NCI-H1105 treated with DMSO at 0.1 percent for 48 hours (cell line): ENCODE measurements at regions not wholly inside any gene's neighbourhood (a gene's known extent, or its start where the extent isn't known, plus 50 kb on each side); places are given as distances from the start of the nearest gene placed in this dataset.
"Not testable (repeated sequence)": the region's sequence is repeated elsewhere in the genome, so short reads cannot be mapped to it uniquely, and the experiment has no call there.

ENCODE experiments used
- DNase-seq: peaks from one replicate; lab custom pipeline; 2025; lab: John Stamatoyannopoulos, UW

DNA sequence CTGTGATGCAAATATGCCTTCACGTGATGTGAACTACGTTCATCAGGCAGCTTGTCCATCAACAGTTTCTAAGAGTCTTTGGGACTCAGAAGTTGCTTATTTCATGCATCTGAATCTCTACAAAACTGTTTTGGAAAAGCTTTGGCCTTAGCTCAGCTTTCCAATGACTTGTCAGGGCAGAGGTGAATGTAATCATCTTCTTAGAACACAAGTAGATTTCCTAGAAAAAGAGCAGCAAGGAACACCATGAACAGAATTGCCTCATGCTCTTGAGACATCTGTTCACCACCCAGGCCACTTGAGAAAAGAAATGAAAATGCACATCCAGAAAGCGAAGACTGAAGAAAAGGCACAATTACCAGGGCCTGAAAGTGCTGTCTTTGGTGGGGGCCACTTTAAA is 105.8 kb upstream of the PDHA1 start:
- DNase-seq, result no peak

DNA sequence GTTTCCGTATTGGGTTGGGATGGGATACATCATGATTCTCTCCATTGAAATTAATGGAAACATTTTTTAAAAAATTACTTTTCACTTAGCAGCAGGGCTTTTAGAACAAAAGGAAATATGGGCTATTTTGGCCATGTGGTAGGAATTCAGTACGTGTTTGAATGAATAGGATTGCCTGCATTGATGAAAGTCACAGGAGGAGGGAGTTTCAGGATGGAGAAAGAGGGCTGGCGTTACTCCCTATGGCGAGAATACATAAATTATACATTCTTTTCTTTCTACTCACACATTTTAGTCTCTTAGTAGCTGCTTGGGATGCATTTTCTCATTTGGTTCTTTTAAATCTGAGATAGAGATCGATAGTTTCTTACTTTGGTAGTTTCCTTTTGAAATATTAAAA is 100.3 kb upstream of the PDHA1 start:
- no peak for DNase-seq

DNA sequence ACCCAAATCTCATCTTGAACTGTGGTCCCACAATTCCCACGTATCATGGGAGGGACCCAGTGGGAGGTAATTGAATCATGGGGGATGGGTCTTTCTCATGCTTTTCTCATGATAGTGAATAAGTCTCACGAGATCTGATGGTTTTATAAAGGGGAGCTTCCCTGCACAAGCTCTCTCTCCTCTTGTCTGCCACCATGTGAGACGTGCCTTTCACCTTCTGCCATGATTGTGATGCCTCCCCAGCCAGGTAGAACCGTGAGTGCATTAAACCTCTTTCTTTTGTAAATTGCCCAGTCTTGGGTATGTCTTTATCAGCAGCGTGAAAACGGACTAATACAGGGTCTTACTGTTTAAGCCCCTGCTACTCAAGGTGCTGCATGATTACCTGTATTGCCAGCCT is 98.8 kb upstream of the PDHA1 start:
- DNase-seq, result not testable (repeated sequence)

DNA sequence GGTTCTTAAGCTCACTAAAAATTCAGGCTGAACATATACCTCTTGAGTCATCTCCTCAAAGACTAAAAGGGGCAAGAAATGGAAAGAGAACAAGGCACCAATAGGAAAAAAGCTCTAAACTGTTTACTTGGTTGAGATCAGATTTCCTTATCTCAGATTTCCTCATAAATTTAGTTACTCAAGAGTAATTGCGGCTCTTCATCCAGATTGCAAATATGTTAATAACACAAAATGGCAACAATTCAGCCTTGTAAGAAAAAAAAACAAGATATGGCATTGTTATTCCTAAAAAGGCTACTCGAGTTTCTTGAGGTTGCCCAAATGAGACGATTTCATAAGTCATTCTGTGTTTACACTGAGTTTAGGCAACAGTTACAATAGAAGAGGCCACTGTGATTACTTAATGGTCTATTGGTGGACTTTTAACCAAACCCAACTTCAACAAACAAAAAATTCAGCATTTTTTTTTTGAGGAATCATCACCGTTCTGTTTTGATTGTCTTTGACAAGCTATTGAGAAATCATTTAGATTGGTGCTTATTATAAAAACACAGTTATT is 97.9 kb upstream of the PDHA1 start:
- peak; percentile 18 for DNase-seq

DNA sequence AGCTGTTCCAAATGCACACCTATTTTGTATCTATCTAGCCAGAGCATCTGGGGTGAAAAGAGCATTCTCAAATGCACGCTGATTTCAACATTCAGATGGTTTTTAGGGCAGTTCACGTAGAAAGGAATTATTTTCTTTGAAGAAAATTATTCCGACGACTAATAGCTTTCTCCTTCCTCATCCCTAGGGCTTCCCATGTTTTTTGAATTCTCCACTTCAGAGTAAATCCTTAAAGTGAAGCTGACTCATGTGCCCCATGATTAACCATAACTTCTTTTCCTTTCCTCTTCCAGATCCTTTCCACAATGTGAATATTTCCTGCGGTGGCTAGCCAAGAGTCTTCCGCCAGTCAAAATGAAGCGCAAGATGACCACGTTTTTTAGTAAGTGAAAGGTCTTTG is 86.7 kb upstream of the PDHA1 start:
- DNase-seq, result no peak

DNA sequence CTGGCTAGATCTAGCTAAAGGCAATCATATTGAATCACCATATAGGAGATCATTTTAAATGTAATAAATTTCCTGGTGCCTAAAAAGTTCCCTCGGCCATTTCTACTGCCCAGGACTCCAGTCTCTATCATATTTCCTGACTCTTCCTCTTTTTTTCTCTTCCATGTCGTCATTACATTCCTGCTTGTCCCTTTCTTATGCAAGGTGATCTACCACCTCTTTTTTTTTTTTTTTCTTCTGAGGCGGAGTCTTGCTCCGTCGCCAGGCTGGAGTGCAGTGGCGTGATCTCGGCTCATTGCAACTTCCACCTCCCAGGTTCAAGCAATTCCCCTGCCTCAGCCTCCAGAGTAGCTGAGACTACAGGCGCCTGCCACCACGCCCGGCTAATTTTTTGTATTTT is 82.7 kb upstream of the PDHA1 start:
- not testable (repeated sequence) for DNase-seq

DNA sequence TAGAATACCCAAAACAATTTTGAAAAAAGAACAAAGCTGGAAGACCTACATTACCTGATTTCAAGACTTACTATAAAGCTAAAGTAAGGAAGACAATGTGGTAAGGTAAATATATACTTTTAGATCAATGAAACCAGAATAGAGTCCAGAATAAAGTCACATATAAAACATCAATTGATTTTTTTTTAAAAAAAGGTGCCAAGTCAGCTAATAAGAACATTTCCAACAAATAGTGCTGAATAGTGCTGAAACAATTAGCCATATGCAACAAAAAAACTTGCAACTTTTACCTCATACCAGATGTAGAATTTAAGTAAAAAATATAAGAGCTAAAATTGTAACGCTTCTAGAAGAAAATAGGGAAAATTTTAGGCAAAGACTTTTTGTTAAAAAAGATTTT is 73.0 kb upstream of the PDHA1 start:
- no peak for DNase-seq

DNA sequence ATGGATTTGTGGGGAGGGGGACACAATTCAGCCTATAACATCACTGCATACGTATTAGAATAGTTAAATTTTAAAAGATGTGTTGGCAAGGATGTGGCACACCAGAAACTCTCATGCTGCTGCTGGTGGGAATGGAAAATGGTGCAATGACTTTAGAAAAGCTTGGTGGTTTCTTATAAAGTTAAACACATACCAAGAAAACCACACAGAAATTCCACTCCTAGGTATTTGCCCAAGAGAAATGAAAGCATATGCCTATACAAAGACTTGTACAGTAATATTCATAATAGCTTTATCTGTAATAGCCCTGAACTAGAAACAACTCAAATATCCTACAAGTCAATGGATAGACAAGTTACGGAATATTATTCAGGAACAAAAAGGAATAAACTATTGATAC is 71.3 kb upstream of the PDHA1 start:
- DNase-seq, result no peak

DNA sequence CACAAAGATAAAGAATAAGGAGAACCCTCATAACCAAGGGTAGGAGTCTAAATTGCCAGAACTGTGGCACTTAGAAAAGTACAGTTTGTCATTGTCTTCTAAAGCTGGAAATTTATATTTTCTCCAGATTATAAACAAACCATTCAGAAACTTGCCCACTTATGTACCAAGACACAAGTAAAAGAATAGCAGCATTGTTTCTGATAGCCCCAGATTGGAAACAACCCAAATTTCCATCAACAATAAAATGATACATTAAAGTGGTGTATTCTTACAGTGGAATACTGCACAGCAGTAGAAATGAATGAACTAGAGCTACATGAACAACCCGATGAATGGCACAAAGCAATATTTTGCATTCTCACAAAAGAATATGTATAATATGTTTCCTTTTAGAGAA is 63.1 kb upstream of the PDHA1 start:
- DNase-seq, result no peak

DNA sequence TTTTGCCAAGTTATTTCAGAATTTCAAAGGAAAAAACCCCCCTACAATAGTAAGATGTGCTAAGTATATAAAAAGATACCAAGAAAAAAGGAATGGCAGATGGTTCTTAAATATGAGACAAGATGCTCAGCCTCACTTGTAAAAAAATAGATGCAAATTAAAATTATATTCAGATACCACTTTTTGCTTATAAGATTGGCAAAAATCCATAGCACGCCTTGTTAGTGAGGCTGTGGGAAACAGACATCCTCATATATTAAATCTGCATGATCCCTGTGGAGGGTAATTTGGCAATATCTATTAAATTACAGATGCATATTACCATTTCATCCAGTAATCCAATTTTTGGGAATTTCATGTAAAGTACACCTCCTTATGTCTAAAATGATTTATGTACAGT is 62.5 kb upstream of the PDHA1 start:
- no peak for DNase-seq

DNA sequence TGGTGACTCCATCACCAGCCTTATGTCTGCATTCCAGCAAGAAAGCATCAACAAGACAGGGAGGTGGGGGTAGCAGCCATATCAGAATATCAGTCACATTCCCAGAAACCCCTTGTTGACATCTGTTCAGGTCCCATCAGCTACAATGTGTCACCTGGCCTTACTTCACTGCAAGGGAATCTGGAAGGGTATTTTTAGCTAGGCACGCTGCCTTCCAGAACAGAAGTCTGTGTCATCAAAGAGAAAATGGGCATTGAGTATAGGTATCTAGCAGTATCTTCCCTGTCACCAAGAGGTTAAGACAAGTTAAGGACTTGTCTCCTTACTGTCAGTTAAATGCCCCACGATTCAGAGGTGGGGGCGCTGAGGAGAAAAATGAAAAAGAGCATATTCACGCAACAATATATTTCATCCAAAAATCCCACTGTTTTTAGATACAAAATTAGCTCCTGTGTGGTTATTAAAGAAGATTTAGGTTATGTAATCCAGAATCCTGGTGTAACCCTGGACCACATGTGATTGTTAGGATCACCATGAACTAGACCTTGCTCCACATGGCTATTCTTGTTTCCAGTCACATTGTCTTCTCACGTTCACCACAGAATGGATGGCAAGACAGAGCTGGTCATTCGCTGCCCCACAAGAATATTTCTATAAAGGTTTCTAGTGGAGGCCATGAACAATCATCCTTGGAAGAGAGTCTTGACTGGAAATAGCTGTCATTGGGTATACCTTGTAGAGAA is 60.0 kb upstream of the PDHA1 start:
- no peak for DNase-seq

DNA sequence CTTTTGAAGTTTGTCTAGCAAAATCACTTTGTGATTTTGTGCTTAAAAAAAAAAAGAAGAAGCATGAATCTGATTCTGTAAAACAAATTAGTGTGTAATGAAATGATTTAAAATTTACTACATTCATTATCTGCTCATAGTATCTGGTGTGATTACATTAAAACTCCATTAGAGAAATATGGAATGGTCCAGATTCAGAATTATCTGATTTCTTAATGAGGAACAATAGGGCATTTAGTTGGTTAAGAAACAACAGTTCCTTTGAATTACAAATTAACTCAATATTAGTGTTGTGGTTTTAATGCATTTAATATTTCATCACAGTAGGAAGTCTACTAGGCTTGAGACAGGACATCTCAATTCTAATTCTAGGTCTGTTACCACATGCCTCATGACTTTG is 57.9 kb upstream of the PDHA1 start:
- DNase-seq, result no peak

DNA sequence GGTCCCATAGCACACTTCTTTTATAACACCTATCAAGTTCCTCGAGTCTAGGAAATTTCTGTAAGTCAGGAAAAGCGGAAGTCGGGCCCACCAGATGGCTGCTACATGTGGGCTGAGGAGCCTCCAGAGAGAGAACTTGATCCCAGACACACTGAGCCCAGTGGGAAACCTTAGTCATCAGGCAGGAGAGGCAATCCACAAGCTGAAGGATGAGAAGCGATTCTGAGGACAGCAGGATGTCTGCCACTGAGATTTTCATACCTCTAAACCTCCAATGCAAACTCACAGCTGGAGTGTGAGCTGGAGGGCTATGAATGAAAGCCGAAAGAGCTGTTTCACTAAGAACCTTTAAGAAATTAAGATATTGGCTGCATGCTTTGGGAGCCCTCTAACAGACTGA is 52.6 kb upstream of the PDHA1 start:
- DNase-seq, result no peak

DNA sequence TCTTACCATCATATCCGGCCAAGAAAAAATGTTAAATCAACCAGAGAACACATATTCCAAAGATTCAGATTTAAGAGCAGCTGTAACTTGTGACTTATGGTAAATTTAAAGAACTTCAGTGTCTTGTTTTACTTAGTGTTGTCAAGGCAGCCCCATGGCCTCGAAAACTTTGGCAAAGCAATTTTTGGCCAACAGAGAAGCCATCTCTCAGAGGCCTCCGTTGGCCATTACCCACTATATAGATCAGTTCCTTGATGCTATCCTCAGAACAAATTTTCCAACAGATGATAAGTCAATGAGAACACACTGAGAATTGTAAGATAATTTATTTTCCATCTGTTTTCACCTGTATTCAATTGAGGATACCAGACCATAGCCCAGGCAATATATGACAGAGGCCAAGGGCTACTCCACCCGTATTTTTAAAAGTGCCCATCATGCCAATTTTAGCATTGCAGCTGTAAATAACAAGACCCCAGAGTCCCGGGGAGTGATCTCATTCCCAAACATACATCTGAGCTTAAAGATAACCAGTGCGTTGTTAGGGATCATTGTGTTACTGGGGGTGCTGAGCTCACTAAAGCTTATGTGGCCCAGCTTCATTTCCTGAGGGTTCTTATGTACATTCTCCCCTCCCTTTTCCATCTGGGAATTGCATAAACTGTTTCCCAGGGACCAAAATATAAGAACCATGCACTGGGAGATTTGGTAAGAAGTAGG is 50.0 kb upstream of the PDHA1 start:
- no peak for DNase-seq
